ENCODE measurements at regions not wholly inside any gene's neighbourhood (a gene's known extent, or its start where the extent isn't known, plus 50 kb on each side); places are given as distances from the start of the nearest gene placed in this dataset.
A peak's percentile ranks its signal among the peaks of the same experiment; 100 is the strongest.

GRCh38 chr2:239883326-239884050, 141.7 kb downstream of the NDUFA10 start:
- DNase-seq (ENCODE audit: low read depth in 2 of 3, low spot score in 2 of 3): no peak

- no peak for DNase-seq (ENCODE audit: low read depth in 2 of 3, low spot score in 2 of 3)
Measured at GRCh38 chr2:239882781-239883180, 142.4 kb downstream of the NDUFA10 start.

DNA sequence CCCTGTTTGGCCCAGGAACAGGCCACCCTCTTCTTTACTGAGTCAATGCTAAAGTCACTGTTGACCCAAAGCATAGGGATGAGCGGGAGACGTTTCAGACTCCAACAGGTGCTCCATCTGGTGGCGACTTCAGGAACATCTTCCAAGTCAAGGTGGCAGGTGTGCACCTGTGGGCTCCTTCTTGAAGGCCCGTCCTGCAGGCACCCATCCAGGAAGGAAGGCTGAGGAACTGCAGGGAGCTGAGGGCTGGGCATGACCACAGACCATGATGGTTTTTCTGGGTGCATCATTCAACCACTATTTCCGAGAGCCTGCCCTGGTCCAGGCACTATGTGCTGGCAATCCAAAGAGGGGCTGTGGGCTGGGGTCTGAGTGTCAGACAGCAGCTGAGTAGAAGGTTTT, 142.8 kb downstream of the NDUFA10 start:
- DNase-seq (ENCODE audit: low read depth in 2 of 3, low spot score in 2 of 3): peak in 1 of 3 experiments; percentile 11

- no peak for DNase-seq (ENCODE audit: low read depth in 2 of 3, low spot score in 2 of 3)
Measured at GRCh38 chr2:239881561-239882320, 143.4 kb downstream of the NDUFA10 start.

DNA sequence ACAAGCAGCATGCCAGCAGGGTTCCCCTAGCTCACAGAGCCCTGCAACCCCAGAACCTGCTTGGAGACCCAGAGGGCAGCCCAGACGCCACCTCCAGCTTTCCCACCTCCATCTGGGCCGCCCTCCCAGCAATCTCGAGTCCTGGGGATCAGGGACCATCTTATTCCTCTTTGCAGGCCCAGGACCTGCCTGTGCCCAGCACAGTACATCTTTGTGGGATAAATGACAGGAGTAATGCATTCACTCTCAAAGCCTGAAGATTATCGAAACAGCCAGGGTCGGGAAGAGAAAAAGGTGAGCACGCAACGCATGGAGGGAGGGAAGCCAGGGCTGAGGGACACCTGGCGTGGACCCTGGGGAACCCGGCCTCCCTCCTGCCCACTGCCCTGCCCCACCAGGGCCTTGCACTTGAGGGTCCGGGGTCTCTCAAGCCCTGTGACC, 144.1 kb downstream of the NDUFA10 start:
- DNase-seq (ENCODE audit: low read depth in 2 of 3, low spot score in 2 of 3): no peak

- DNase-seq (ENCODE audit: low read depth in 2 of 3, low spot score in 2 of 3): no peak
Measured at GRCh38 chr2:239880396-239880795, 144.7 kb downstream of the NDUFA10 start.

DNA sequence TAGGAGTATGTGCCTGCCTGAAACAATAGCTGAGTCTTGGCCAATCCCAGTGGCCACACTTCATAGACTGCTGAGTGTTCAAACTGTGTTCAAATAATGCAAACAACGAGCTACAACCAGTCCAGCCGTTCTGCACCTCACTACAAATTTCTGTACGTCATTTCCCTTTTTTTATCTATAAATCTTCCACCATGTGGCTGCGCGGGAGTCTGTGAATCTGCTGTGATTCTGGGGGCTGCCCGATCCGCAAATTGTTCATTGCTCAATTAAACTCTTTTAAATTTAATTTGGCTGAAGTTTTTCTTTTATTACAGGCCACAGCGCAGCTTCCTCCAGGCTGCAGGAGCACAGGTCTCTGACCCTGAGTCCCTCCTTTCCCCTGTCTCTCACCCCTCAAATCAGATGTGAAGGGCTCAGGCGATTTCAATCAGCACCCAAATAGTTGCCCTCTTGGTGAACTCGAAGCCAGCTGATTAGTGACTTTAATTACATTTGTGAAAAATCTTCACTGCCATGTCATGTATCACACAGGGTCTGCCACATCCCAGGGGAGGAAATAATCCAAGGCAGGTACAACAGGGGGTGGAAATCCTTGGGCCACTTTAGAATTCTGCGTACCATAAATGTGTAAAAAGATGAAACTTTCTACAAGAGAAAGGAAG, 145.6 kb downstream of the NDUFA10 start:
- no peak for DNase-seq (ENCODE audit: low read depth in 2 of 3, low spot score in 2 of 3)

GRCh38 chr2:239878686-239879085, 146.5 kb downstream of the NDUFA10 start:
- DNase-seq (ENCODE audit: low read depth in 2 of 3, low spot score in 2 of 3): no peak

GRCh38 chr2:239876948-239877289, 148.2 kb downstream of the NDUFA10 start:
- DNase-seq (ENCODE audit: low read depth in 2 of 3, low spot score in 2 of 3): no peak

GRCh38 chr2:239876271-239876947, 148.7 kb downstream of the NDUFA10 start:
- DNase-seq (ENCODE audit: low read depth in 2 of 3, low spot score in 2 of 3): no peak

GRCh38 chr2:239874636-239875356, 150.3 kb downstream of the NDUFA10 start:
- DNase-seq (ENCODE audit: low read depth in 2 of 3, low spot score in 2 of 3): no peak

DNA sequence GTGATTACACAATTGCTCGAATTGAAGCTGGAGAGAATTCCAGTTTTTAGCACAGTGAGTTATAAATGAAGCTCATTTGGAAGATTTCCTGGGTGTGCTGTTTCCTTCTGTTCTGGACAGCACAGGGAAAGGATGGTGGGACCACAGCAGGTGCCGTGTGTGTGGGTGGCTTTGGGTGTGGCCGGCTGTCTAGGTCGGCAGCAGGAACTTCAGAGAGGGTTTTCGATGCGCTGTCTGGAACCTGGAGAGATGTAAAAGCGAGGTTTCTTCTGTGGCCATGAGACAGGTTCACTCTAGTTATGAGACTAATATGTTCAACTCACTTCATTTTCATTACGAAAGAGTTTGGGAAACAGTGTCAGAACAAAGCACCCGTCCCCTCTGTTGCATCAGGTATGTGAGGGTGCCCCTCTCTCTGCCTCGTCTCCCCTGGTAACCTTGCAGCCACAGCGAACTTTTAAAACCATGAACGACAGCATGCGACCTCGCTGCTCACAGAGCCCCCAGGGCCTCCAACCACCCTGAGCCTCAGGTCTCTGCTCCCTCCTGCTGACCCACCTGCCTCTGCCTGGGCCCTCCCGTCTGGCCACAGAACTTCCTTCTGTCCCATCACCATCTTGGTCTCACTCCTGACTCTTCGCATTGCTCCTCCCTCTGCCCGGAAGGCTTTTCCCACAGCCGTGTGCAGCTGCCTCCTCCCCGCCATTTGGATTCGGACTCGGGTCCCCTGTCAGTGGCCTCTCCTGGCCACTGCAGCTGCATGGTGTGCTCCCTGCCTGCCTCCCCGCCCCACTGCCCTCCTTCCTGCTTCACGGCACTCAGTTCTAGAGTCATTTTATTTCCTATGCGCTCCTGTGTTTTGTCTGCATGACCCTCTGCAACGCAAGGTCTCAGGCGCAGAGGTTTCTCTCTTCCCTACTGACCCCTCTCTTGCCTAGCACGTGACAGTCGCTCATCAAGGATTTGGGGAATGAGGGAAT, 151.2 kb downstream of the NDUFA10 start:
- DNase-seq (ENCODE audit: low read depth in 2 of 3, low spot score in 2 of 3): no peak

GRCh38 chr2:239871481-239872435, 153.4 kb downstream of the NDUFA10 start:
- no peak for DNase-seq (ENCODE audit: low read depth in 2 of 3, low spot score in 2 of 3)

GRCh38 chr2:239870863-239871262, 154.3 kb downstream of the NDUFA10 start:
- no peak for DNase-seq (ENCODE audit: low read depth in 2 of 3, low spot score in 2 of 3)

GRCh38 chr2:239870276-239870675, 154.9 kb downstream of the NDUFA10 start:
- DNase-seq (ENCODE audit: low read depth in 2 of 3, low spot score in 2 of 3): no peak

DNA sequence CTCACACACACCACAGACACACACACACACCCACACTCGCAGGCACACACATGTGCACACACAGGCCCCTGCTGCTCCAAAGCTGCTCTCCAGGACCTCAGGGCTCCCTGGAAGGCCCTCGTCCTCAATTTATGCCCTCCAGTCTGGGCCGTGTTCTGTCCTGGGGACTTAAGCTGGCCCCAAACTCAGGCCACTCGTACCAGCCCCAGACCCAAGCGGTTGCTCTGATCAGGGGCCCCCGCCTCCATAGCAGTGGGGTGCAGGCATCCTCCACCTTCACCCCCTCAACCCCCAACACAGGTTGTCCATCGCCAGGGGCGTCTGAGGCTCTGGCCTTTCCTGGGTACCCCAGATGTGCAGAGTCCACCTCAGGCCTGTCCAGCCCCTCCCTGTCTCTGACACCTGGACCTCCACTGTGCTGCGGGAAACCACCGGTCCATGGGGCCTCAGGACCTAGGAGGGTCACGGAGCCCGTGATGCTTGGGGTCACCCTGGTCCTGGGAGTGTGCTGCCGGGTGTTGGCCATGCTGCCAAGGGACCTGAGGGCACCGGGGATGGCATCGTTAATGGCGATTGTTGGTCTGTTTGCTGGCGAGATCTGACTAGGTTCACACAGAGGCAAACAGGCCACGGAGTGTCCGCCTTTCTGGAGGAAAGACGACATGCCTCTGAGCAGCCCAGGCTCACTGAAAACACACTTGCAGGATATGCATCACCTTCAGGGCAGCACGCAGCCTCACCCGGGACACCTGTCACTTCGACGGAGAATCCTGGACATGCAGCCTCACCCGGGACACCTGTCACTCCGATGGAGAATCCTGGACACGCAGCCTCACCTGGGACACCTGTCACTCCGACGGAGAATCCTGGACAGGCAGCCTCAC, 155.6 kb downstream of the NDUFA10 start:
- DNase-seq (ENCODE audit: low read depth in 2 of 3, low spot score in 2 of 3): no peak

DNA sequence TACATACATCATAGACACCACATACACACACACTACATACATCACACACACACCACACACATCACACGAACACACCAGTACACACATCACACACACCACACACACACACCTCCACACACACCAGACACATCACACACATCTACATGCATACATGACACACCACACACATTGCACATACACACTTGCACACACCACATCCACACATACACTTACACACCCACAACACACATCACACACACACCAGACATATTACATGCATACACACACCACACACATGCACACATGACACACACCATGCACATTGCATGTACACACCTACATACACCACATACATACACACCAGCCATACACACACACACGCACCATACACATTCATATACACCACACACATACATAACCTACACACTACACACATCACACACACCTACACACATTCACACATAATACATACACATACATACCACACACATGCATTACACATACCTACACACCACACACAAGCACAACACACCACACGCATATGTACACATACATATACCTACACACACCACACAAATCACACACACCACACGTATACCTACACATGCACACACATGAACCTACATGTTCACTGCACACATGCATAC, 156.5 kb downstream of the NDUFA10 start:
- DNase-seq (ENCODE audit: low read depth in 2 of 3, low spot score in 2 of 3): no peak

All from activated CD8-positive, alpha-beta memory T cell treated with anti-CD3 and anti-CD28 coated beads for 48 hours (primary cell).